ENCODE measurements at regions not wholly inside any gene's neighbourhood (a gene's known extent, or its start where the extent isn't known, plus 50 kb on each side); places are given as distances from the start of the nearest gene placed in this dataset.
A peak's percentile ranks its signal among the peaks of the same experiment; 100 is the strongest.
"Not testable (repeated sequence)": the region's sequence is repeated elsewhere in the genome, so short reads cannot be mapped to it uniquely, and the experiment has no call there.

- no peak overlapping the region for H4K8ac ChIP-seq (ENCODE audit: low read length)
- H3K4me3 ChIP-seq (ENCODE audit: insufficient read depth in 1 of 2, low read depth in 1 of 2, low read length in 2 of 2), result no peak overlapping the region
- H3K18ac ChIP-seq (ENCODE audit: low read depth in 1 of 2, low read length in 2 of 2), result no peak overlapping the region
- 60% methylated on average over 2 of the region's 3 CpGs for WGBS
- no peak for DNase-seq
- H3K27me3 ChIP-seq (ENCODE audit: control insufficient read depth in 1 of 2, insufficient read depth in 1 of 2, low read length in 2 of 2), result no peaks in the 10 kb centered on the region
- no peak overlapping the region for H3K4me2 ChIP-seq (ENCODE audit: low read length, poor library complexity, severe bottlenecking)
- H3K79me1 ChIP-seq (replicated peaks; ENCODE audit: low read length, poor library complexity, severe bottlenecking), result no peaks in the 10 kb centered on the region
- no peaks in the 10 kb centered on the region for H3K36me3 ChIP-seq (ENCODE audit: control insufficient read depth in 1 of 2, insufficient read depth in 2 of 2, low read depth in 1 of 2, low read length in 2 of 2)
- no peak overlapping the region for H3K14ac ChIP-seq (ENCODE audit: low read length in 2 of 2)
- H3K27ac ChIP-seq (ENCODE audit: low read length, poor library complexity, severe bottlenecking), result no peak overlapping the region
- peaks cover 4% of the 10 kb centered on the region for H3K9me3 ChIP-seq (ENCODE audit: control insufficient read depth, low read length)
- no peak overlapping the region for H2BK12ac ChIP-seq (ENCODE audit: low read length in 2 of 2)
- H2BK15ac ChIP-seq (ENCODE audit: low read depth, poor library complexity, severe bottlenecking), result no peak overlapping the region
- H3K4ac ChIP-seq (ENCODE audit: low read depth in 1 of 2, low read length in 2 of 2), result no peak overlapping the region
- no peak overlapping the region for H2BK5ac ChIP-seq (ENCODE audit: low read depth, low read length, poor library complexity, severe bottlenecking)
- H2AFZ ChIP-seq (ENCODE audit: low read depth, low read length), result no peak overlapping the region
- H3K9ac ChIP-seq (ENCODE audit: low read length), result no peak overlapping the region
- no peak overlapping the region for H2AK5ac ChIP-seq (ENCODE audit: low read length, severe bottlenecking)
- no peaks in the 10 kb centered on the region for H3K4me1 ChIP-seq (ENCODE audit: control insufficient read depth, insufficient read depth, low read depth, low read length)
- no peak overlapping the region for H3K23ac ChIP-seq (ENCODE audit: low read length in 2 of 2)
- no peak overlapping the region for H2BK120ac ChIP-seq (ENCODE audit: low read depth, low read length)
- no peak overlapping the region for H4K91ac ChIP-seq (ENCODE audit: low read length)
Measured at GRCh38 chrX:3943965-3944364, 230.5 kb upstream of the PRKX start.

GRCh38 chrX:3940000-3940610 is 226.7 kb upstream of the PRKX start:
- no CpG with 5 or more reads among the region's 4 CpGs for WGBS

DNA sequence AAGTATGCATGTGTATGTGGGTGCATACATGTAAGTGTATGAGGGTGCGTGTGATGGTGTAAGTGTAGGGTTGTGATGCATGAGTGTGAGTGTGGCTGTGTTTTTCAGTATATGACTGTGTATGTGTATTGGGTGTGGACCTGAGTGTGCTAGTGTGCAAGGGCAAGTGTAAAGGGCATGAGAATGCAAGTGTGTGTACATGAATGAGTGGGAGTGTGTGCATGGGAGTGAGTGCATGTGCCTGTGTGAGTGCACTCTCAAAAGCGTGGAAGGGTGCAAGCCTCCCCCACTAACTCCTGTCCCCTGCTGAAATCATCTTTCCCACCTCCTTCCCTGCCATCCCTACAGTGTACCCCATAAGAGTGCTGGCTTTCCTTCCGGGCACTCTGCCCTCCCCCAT is 225.1 kb upstream of the PRKX start:
- Histone ChIP-seq H3K27ac (ENCODE audit: low read length, poor library complexity, severe bottlenecking) (no peak overlapping the region), H2BK15ac (ENCODE audit: low read depth, poor library complexity, severe bottlenecking) (no peak overlapping the region), H3K23ac (ENCODE audit: low read length in 2 of 2) (no peak overlapping the region), H2BK12ac (ENCODE audit: low read length in 2 of 2) (no peak overlapping the region), H2BK120ac (ENCODE audit: low read depth, low read length) (no peak overlapping the region), H3K27me3 (ENCODE audit: control insufficient read depth in 1 of 2, insufficient read depth in 1 of 2, low read length in 2 of 2) (no peaks in the 10 kb centered on the region), H4K91ac (ENCODE audit: low read length) (no peak overlapping the region), H3K9me3 (ENCODE audit: control insufficient read depth, low read length) (peaks cover 4% of the 10 kb centered on the region), H3K4me3 (ENCODE audit: insufficient read depth in 1 of 2, low read depth in 1 of 2, low read length in 2 of 2) (no peak overlapping the region), H3K36me3 (ENCODE audit: control insufficient read depth in 1 of 2, insufficient read depth in 2 of 2, low read depth in 1 of 2, low read length in 2 of 2) (no peaks in the 10 kb centered on the region), H2BK5ac (ENCODE audit: low read depth, low read length, poor library complexity, severe bottlenecking) (no peak overlapping the region), H3K4ac (ENCODE audit: low read depth in 1 of 2, low read length in 2 of 2) (no peak overlapping the region), H3K9ac (ENCODE audit: low read length) (no peak overlapping the region), H3K79me1 (replicated peaks; ENCODE audit: low read length, poor library complexity, severe bottlenecking) (no peaks in the 10 kb centered on the region), H4K8ac (ENCODE audit: low read length) (no peak overlapping the region), H2AK5ac (ENCODE audit: low read length, severe bottlenecking) (no peak overlapping the region), H2AFZ (ENCODE audit: low read depth, low read length) (no peak overlapping the region), H3K18ac (ENCODE audit: low read depth in 1 of 2, low read length in 2 of 2) (no peak overlapping the region), H3K14ac (ENCODE audit: low read length in 2 of 2) (no peak overlapping the region), H3K4me1 (ENCODE audit: control insufficient read depth, insufficient read depth, low read depth, low read length) (no peaks in the 10 kb centered on the region), H3K4me2 (ENCODE audit: low read length, poor library complexity, severe bottlenecking) (no peak overlapping the region)
- no peak for DNase-seq
- 100% methylated on average over 2 of the region's 3 CpGs for WGBS

More at GRCh38 chrX:3940000-3940610, 226.7 kb upstream of the PRKX start:
- no peak overlapping the region for H3K9ac ChIP-seq (ENCODE audit: low read length)
- H3K4me1 ChIP-seq (ENCODE audit: control insufficient read depth, insufficient read depth, low read depth, low read length), result no peaks in the 10 kb centered on the region
- H3K9me3 ChIP-seq (ENCODE audit: control insufficient read depth, low read length), result peaks cover 4% of the 10 kb centered on the region
- no peak overlapping the region for H3K4ac ChIP-seq (ENCODE audit: low read depth in 1 of 2, low read length in 2 of 2)
- H3K4me2 ChIP-seq (ENCODE audit: low read length, poor library complexity, severe bottlenecking), result no peak overlapping the region
- DNase-seq, result peak; percentile 13
- H3K4me3 ChIP-seq (ENCODE audit: insufficient read depth in 1 of 2, low read depth in 1 of 2, low read length in 2 of 2), result no peak overlapping the region
- no peak overlapping the region for H2BK120ac ChIP-seq (ENCODE audit: low read depth, low read length)
- no peaks in the 10 kb centered on the region for H3K27me3 ChIP-seq (ENCODE audit: control insufficient read depth in 1 of 2, insufficient read depth in 1 of 2, low read length in 2 of 2)
- no peak overlapping the region for H3K18ac ChIP-seq (ENCODE audit: low read depth in 1 of 2, low read length in 2 of 2)
- H3K79me1 ChIP-seq (replicated peaks; ENCODE audit: low read length, poor library complexity, severe bottlenecking), result no peaks in the 10 kb centered on the region
- H2BK15ac ChIP-seq (ENCODE audit: low read depth, poor library complexity, severe bottlenecking), result no peak overlapping the region
- H2AFZ ChIP-seq (ENCODE audit: low read depth, low read length), result no peak overlapping the region
- H3K27ac ChIP-seq (ENCODE audit: low read length, poor library complexity, severe bottlenecking), result no peak overlapping the region
- no peak overlapping the region for H2BK12ac ChIP-seq (ENCODE audit: low read length in 2 of 2)
- H2BK5ac ChIP-seq (ENCODE audit: low read depth, low read length, poor library complexity, severe bottlenecking), result no peak overlapping the region
- H2AK5ac ChIP-seq (ENCODE audit: low read length, severe bottlenecking), result no peak overlapping the region
- H3K23ac ChIP-seq (ENCODE audit: low read length in 2 of 2), result no peak overlapping the region
- no peak overlapping the region for H3K14ac ChIP-seq (ENCODE audit: low read length in 2 of 2)
- no peaks in the 10 kb centered on the region for H3K36me3 ChIP-seq (ENCODE audit: control insufficient read depth in 1 of 2, insufficient read depth in 2 of 2, low read depth in 1 of 2, low read length in 2 of 2)
- no peak overlapping the region for H4K8ac ChIP-seq (ENCODE audit: low read length)
- no peak overlapping the region for H4K91ac ChIP-seq (ENCODE audit: low read length)

DNA sequence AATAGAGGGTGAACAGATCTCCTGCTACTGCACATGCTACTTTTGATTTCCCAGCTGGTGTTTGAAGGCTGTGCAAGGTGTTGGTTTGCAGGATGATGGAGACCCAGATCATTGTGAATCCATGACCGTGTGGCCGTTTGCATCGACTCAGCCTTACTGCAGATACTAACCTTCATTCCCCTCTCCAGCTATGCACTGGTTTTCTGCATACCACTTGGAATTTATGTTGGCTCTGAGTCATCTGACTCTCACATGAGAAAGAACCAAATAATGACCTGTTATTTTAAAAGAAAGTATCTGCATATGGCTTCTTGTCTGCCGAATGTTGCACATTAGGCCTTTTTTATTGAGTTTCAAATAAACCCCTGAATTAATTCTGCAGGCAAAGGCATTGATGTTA is 221.7 kb upstream of the PRKX start:
- H3K4me3 ChIP-seq (ENCODE audit: insufficient read depth in 1 of 2, low read depth in 1 of 2, low read length in 2 of 2); H3K79me1 ChIP-seq (replicated peaks; ENCODE audit: low read length, poor library complexity, severe bottlenecking); H3K4me1 ChIP-seq (ENCODE audit: control insufficient read depth, insufficient read depth, low read depth, low read length); H4K91ac ChIP-seq (ENCODE audit: low read length); H2AK5ac ChIP-seq (ENCODE audit: low read length, severe bottlenecking); H2BK15ac ChIP-seq (ENCODE audit: low read depth, poor library complexity, severe bottlenecking); H3K4ac ChIP-seq (ENCODE audit: low read depth in 1 of 2, low read length in 2 of 2); H3K9ac ChIP-seq (ENCODE audit: low read length); H2AFZ ChIP-seq (ENCODE audit: low read depth, low read length); H3K18ac ChIP-seq (ENCODE audit: low read depth in 1 of 2, low read length in 2 of 2); H2BK12ac ChIP-seq (ENCODE audit: low read length in 2 of 2); H3K9me3 ChIP-seq (ENCODE audit: control insufficient read depth, low read length); H3K23ac ChIP-seq (ENCODE audit: low read length in 2 of 2); H3K14ac ChIP-seq (ENCODE audit: low read length in 2 of 2); H4K8ac ChIP-seq (ENCODE audit: low read length); H2BK5ac ChIP-seq (ENCODE audit: low read depth, low read length, poor library complexity, severe bottlenecking); H2BK120ac ChIP-seq (ENCODE audit: low read depth, low read length); DNase-seq; H3K27me3 ChIP-seq (ENCODE audit: control insufficient read depth in 1 of 2, insufficient read depth in 1 of 2, low read length in 2 of 2); H3K4me2 ChIP-seq (ENCODE audit: low read length, poor library complexity, severe bottlenecking); H3K36me3 ChIP-seq (ENCODE audit: control insufficient read depth in 1 of 2, insufficient read depth in 2 of 2, low read depth in 1 of 2, low read length in 2 of 2): not testable (repeated sequence)
- no CpG with 5 or more reads among the region's 4 CpGs for WGBS
- H3K27ac ChIP-seq (ENCODE audit: low read length, poor library complexity, severe bottlenecking), result peak overlapping the region; percentile 69

Measured in mesenchymal stem cell (in vitro differentiated cells and primary cell).